Muscle of back (tissue), 3 donors: ENCODE measurements at regions not wholly inside any gene's neighbourhood (a gene's known extent, or its start where the extent isn't known, plus 50 kb on each side); places are given as distances from the start of the nearest gene placed in this dataset.

Source experiments
- DNase-seq, 3 donors: peaks; one replicate each; pipeline versions ENCODE4 v3.0.0 to v3.0.0-alpha.2; 2013

- DNase-seq = no peak
Observed at GRCh38 chr10:43000651-43001426, 76.0 kb upstream of the RET start.

GRCh38 chr10:43001427-43001795, 75.5 kb upstream of the RET start:
- DNase-seq = no peak

GRCh38 chr10:43002596-43002995, 74.3 kb upstream of the RET start:
- DNase-seq = no peak

- no peak for DNase-seq
Observed at GRCh38 chr10:43006490-43006889, 70.4 kb upstream of the RET start.

GRCh38 chr10:43012578-43012977, 64.3 kb upstream of the RET start:
- DNase-seq = no peak

- no peak for DNase-seq
Observed at GRCh38 chr10:43013065-43013464, 63.8 kb upstream of the RET start.

- no peak for DNase-seq
Observed at GRCh38 chr10:43024524-43024923, 52.3 kb upstream of the RET start.

- no peak for DNase-seq
Observed at GRCh38 chr10:43024942-43025700, 51.7 kb upstream of the RET start.

- no peak for DNase-seq
Observed at GRCh38 chr10:43026039-43026973, 50.6 kb upstream of the RET start.
